Mammary epithelial cell (primary cell): ENCODE measurements at regions not wholly inside any gene's neighbourhood (a gene's known extent, or its start where the extent isn't known, plus 50 kb on each side); places are given as distances from the start of the nearest gene placed in this dataset.

ENCODE experiments used
- CTCF ChIP-seq, 2 donors: IDR thresholded peaks in 1 of 2; conservative IDR thresholded peaks in 1 of 2; 2 replicates each; pipeline ENCODE4 v1.5.1; 2011 to 2012; ENCODE audit warnings: inconsistent platforms in 2 of 2, low read length in 2 of 2, mild to moderate bottlenecking in 2 of 2, control low read depth in 1 of 2, low read depth in 1 of 2; ENCODE audit not compliant: insufficient read depth in 1 of 2; ENCODE audit errors: extremely low read depth in 1 of 2
- EZH2 ChIP-seq: IDR thresholded peaks from 2 replicates; pipeline ENCODE4 v1.6.1; 2012; ENCODE audit warnings: low read length, inconsistent platforms, borderline replicate concordance

GRCh38 chr2:163138947-163139346 lies 300.4 kb upstream of the KCNH7 start:
- TF ChIP-seq CTCF (conservative IDR thresholded peaks at IDR 0.05 in 1 of 2, IDR thresholded peaks at IDR 0.05 in 1 of 2; ENCODE audit: extremely low read depth in 1 of 2, insufficient read depth in 1 of 2, low read depth in 1 of 2, low read length in 2 of 2), result no peak
- no peak for TF ChIP-seq EZH2
